Thyroid gland (tissue), 4 donors: ENCODE measurements at regions not wholly inside any gene's neighbourhood (a gene's known extent, or its start where the extent isn't known, plus 50 kb on each side); places are given as distances from the start of the nearest gene placed in this dataset.

Source experiments
- DNase-seq, 2 donors: peaks; one replicate each; pipeline ENCODE4 v3.0.0-alpha.2; 2019
- H3K27ac ChIP-seq, 3 donors: fragments of 200-600 bp; sonication (generic); 1 replicate in 2 of 3; 2 replicates in 1 of 3; pipeline ENCODE4 v1.5.1; 2016 to 2019; ENCODE audit warnings: mild to moderate bottlenecking in 1 of 3, moderate library complexity in 1 of 3
- H3K27me3 ChIP-seq: fragments of 200-600 bp; sonication (generic); one replicate; pipeline ENCODE4 v1.5.1; 2019
- H3K36me3 ChIP-seq, 2 donors: fragments of 200-600 bp; sonication (generic); one replicate each; pipeline ENCODE4 v1.5.1; 2016 to 2019
- H3K4me1 ChIP-seq, 2 donors: fragments of 200-600 bp; sonication (generic); one replicate each; pipeline ENCODE4 v1.5.1; 2017 to 2019
- H3K4me3 ChIP-seq, 3 donors: fragments of 200-600 bp; sonication (generic); replicated peaks in 1 of 3; 1 replicate in 2 of 3; 2 replicates in 1 of 3; pipeline ENCODE4 v1.5.1; 2016; ENCODE audit warnings: mild to moderate bottlenecking in 1 of 3
- H3K9me3 ChIP-seq: fragments of 200-600 bp; sonication (generic); one replicate; pipeline ENCODE4 v1.5.1; 2017
- POLR2A ChIP-seq, 2 donors: fragments of 450-650 bp; IDR thresholded peaks; one replicate each; pipeline ENCODE4 v1.6.1; 2017; ENCODE audit warnings: antibody characterized with exemption in 2 of 2, mild to moderate bottlenecking in 2 of 2, moderate library complexity in 1 of 2
- WGBS, 2 donors: methylation state at CpG; one replicate each; pipeline ENCODE4 v1.1.5; 2017; 5-methylcytosine and 5-hydroxymethylcytosine counted together
- intact Hi-C: fragments of 100-400 bp; cut with DNase I; formaldehyde crosslinking; loops from one replicate; pipeline ENCODE4 v1.15.1; 2023
- TF ChIP-seq, protein P1 (sequence below), 6 experiments: fragments of 200-600 bp in 3 of 6; fragments of 450-650 bp in 3 of 6; sonication (generic) in 3 of 6; IDR thresholded peaks; one replicate each; pipeline ENCODE4 v1.5.1; 2016 to 2019; ENCODE audit warnings: antibody characterized with exemption in 6 of 6, mild to moderate bottlenecking in 2 of 6, inconsistent platforms in 1 of 6, moderate library complexity in 1 of 6

DNA sequence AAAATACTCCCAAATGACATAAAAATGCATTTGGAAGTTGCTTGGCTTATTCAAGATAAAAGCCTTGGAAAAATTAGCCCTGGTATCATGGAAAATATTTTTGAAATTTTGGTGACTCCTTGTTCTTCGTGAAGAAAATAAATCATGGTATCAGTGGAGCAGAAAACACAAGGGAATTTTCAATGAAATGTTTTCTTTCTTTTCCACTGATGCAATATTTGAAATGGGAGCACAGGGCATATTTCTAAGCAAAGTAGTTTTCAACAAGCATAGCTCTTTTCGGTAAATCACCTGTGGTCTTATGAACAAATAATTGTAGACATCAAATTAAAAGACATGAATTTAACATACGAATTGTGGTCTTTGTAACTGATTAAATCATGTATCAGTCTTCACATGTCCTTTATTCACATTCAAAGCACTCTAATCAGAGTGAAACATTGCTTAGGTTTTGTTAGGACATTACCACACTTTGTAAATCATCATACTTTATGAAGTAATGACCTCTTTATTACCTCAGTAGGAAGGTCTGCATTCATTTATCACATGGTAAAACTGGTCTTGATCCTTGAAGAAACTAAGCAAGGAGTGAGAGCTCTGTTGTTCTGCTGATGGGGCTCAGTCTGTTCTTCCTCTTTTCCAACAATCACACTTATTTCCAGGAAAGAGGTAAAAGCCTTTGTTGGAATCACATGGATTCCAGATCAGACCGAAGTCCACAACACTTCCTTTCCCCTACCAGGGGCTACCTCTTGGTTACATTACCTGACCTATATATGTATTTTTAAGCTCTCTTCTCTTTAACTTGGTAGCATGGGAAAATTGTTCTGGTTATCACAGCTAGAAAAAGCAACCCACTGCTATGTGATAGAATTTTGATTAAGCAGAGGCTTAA, 413.5 kb upstream of the THBS1 start:
- H3K36me3 ChIP-seq: no peaks in the 10 kb centered on the region
- intact Hi-C loops: no loop called here
- WGBS, 2 donors: 51 to 77% methylated on average over 4 of the region's 4 CpGs
- TF ChIP-seq, protein P1, sequence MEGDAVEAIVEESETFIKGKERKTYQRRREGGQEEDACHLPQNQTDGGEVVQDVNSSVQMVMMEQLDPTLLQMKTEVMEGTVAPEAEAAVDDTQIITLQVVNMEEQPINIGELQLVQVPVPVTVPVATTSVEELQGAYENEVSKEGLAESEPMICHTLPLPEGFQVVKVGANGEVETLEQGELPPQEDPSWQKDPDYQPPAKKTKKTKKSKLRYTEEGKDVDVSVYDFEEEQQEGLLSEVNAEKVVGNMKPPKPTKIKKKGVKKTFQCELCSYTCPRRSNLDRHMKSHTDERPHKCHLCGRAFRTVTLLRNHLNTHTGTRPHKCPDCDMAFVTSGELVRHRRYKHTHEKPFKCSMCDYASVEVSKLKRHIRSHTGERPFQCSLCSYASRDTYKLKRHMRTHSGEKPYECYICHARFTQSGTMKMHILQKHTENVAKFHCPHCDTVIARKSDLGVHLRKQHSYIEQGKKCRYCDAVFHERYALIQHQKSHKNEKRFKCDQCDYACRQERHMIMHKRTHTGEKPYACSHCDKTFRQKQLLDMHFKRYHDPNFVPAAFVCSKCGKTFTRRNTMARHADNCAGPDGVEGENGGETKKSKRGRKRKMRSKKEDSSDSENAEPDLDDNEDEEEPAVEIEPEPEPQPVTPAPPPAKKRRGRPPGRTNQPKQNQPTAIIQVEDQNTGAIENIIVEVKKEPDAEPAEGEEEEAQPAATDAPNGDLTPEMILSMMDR (IDR thresholded peaks at IDR 0.05): no peak
- TF ChIP-seq POLR2A (IDR thresholded peaks at IDR 0.05): no peak
- H3K9me3 ChIP-seq: no peaks in the 10 kb centered on the region
- no peak overlapping the region for H3K27ac ChIP-seq
- no peak for DNase-seq
- H3K4me1 ChIP-seq: peaks cover 0 to 8% of the 10 kb centered on the region in 2 donors
- no peak overlapping the region for H3K4me3 ChIP-seq
- H3K27me3 ChIP-seq: no peaks in the 10 kb centered on the region

DNA sequence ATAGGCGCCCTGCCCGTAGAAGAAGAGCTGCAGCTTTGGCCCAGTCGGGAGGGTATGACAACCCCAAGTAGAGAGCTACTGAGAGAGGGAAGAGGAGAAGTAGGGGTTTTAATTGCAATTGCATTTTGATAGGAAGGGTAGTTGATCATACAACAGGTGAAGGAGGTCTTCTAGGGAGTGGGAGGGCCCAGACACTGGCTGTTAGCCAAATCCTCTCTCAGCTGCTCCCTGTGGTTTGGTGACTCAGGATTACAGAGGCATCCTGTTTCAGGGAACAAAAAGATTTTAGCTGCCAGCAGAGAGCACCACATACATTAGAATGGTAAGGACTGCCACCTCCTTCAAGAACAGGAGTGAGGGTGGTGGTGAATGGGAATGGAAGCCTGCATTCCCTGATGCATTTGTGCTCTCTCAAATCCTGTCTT, 408.9 kb upstream of the THBS1 start:
- intact Hi-C loops: loop anchor here (5.0 kb wide), 1 partner anchor 410 kb away; the partner anchor contains the start of gene THBS1
- peak; percentile 52 to 64 for DNase-seq
- Histone ChIP-seq H3K9me3 (no peaks in the 10 kb centered on the region), H3K27me3 (no peaks in the 10 kb centered on the region), H3K4me1 (peaks cover 0 to 14% of the 10 kb centered on the region in 2 donors), H3K27ac (no peak overlapping the region), H3K36me3 (no peaks in the 10 kb centered on the region), H3K4me3 (no peak overlapping the region)
- WGBS, 2 donors: 79 to 82% methylated on average over 3 of the region's 3 CpGs
- TF ChIP-seq POLR2A (IDR thresholded peaks at IDR 0.05): no peak
- TF ChIP-seq, protein P1 (IDR thresholded peaks at IDR 0.05): peak in 4 of 6 experiments; percentile 40 to 73 (median 58)

DNA sequence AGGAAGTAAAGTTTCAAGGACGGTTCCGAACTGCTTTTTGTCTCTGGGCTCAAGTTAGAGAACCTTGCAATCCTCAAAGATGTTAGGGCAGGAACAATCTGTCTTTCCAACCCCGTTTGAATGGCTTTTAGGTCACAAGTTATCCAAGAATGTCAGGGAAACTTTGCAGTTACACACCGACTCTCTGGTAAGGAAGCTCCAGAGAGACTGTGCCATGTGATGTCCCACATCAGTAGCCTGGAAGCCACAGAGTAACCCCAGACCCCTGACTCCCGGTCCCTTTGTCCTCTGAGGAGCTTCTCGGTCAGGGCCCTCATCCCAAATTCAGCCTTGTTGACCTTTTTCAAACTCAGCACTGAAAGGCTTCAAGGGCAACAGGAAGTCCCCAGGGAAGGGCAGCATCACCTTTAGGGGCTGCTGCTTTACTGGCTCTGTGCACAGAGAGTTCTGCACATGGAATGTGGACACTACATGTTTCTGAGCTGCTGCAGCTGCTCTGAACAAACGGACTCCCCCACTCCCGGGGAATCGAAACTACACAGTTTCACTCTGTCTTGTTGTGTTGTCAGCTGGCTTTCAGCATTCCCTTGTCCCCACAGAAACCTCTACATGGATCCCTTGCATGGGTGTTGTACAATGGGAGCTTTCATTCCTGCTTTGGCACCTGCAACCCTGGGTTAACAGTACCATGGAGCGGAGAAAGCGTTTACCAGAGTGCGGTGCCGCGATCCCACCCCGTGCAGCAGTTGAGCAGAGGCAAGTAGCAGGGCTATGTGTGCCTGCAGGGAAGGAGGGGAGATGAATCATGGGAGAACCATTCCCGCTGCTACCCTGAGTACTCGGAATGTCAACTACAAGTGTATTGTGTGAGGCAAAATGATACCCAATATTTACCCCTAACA, 408.2 kb upstream of the THBS1 start:
- WGBS, 2 donors: 73 to 77% methylated on average over 16 to 17 of the region's 17 CpGs
- Histone ChIP-seq H3K36me3 (no peaks in the 10 kb centered on the region), H3K4me1 (peaks cover 0 to 14% of the 10 kb centered on the region in 2 donors), H3K4me3 (no peak overlapping the region), H3K27me3 (no peaks in the 10 kb centered on the region), H3K9me3 (no peaks in the 10 kb centered on the region), H3K27ac (no peak overlapping the region)
- intact Hi-C loops: loop anchor here (5.0 kb wide), 1 partner anchor 410 kb away; the partner anchor contains the start of gene THBS1
- DNase-seq: peak; percentile 4 to 12
- TF ChIP-seq, protein P1 (IDR thresholded peaks at IDR 0.05): no peak

DNA sequence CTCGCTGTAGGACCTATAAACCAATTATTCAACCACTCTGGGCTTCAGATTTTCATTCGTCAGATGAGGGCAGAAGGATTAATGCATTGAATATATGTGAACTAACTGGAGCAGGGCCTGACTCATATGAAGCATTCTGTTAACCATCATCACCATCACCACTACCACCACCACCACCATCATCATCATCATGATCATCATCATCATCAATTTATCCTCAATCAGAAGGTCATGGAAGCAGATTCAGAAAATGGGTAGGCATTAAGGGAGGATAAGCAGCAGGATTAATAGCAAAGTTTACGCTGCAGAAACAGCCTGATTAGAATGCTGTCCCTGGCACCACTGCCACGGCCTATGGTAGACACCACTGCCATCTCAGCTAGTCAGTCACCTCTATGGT, 407.5 kb upstream of the THBS1 start:
- H3K27me3 ChIP-seq: no peaks in the 10 kb centered on the region
- H3K27ac ChIP-seq: no peak overlapping the region
- TF ChIP-seq, protein P1 (IDR thresholded peaks at IDR 0.05): no peak
- no peak for TF ChIP-seq POLR2A (IDR thresholded peaks at IDR 0.05)
- no peaks in the 10 kb centered on the region for H3K9me3 ChIP-seq
- WGBS, 2 donors: 95 to 96% methylated on average over 4 of the region's 4 CpGs
- H3K36me3 ChIP-seq: no peaks in the 10 kb centered on the region
- peaks cover 0 to 14% of the 10 kb centered on the region in 2 donors for H3K4me1 ChIP-seq
- no peak for DNase-seq
- H3K4me3 ChIP-seq: no peak overlapping the region
- intact Hi-C loops: loop anchor here (5.0 kb wide), 1 partner anchor 409 kb away; the partner anchor contains the start of gene THBS1
